HG03280 (cell line): ENCODE measurements at regions not wholly inside any gene's neighbourhood (a gene's known extent, or its start where the extent isn't known, plus 50 kb on each side); places are given as distances from the start of the nearest gene placed in this dataset.
"Not testable (repeated sequence)": the region's sequence is repeated elsewhere in the genome, so short reads cannot be mapped to it uniquely, and the experiment has no call there.

Experiments used
- ATAC-seq: cut with Tn5 transposase; IDR thresholded peaks from one replicate; pipeline ENCODE4 v1.9.1; 2021; ENCODE audit warnings: mild to moderate bottlenecking, moderate library complexity; ENCODE audit not compliant: unreplicated experiment

DNA sequence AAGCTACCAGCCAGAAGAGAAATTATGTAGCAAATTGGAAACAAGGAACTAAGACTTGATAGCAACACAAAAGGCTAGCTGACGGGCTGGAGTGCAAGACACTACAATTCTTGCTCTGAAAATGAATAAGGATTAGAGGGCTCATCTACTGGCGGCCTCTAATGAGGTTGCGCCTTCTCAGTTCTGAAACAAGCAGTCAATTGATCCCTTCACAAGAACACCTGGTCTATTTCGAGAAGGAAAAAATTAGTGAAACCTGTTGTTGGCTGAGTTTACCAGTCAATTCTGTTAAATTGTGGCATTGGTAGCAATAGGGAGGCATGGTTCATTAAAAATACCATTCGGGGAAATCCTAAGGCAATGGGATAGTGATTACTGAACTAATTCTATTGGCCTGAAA is 74.8 kb upstream of the JARID2 start:
- ATAC-seq = no peak

GRCh38 chr6:15176816-15177370 is 69.0 kb upstream of the JARID2 start:
- ATAC-seq = no peak

GRCh38 chr6:15183979-15184378 is 61.9 kb upstream of the JARID2 start:
- ATAC-seq = no peak

DNA sequence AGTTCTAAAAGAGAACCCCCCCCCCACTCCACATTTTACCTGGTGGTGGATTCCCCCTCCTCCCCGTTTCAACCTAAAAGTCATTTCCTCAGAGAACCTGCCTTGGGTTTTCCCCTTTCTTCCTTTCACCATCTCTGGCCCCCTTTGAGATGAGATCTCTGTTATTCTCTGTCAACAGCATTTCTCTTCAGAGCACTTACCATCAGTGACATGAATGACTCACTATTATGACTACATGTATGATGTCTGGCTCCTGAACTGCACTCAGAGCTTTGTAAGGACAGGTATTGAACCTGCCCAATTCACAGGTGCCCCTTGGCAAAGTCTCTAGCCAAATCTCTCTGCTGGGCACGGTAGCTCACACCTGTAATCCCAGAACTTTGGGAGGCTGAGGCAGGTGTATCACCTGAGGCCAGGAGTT is 61.4 kb upstream of the JARID2 start:
- no peak for ATAC-seq

DNA sequence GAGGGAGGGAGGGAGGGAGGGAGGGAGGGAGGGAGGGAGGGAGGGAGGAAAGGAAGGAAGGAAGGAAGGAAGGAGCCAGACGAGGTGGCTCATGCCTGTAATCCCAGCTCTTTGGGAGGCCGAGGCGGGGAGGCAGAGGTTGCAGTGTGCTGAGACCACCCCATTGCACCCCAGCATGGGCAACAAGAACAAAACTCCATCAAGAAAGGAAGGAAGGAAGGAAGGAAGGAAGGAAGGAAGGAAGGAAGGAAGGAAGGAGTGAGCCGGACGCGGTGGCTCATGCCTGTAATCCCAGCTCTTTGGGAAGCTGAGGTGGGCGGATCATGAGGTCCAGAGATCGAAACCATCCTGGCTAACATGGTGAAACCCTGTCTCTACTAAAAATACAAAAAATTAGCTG is 60.8 kb upstream of the JARID2 start:
- not testable (repeated sequence) for ATAC-seq

- not testable (repeated sequence) for ATAC-seq
Measured at GRCh38 chr6:15193451-15193850, 52.4 kb upstream of the JARID2 start.

DNA sequence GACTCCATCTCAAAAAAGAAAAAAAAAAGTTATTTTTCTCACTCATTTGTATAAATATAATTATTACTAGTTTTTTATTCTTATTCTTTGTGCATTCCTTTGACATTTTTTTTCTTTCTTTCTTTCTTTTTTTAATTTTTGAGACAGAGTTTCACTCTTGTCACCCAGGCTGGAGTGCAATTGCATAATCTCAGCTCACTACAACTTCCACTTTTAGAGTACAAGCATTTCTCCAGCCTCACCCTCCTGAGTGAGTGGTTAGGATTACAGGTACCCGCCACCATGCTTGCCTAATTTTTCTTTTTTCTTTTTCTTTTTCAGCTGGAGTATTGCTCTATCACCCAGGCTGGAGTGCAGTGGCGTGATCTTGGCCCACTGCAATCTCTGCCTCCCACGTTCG is 51.4 kb upstream of the JARID2 start:
- ATAC-seq = no peak
